GM19397 (cell line): ENCODE measurements at regions not wholly inside any gene's neighbourhood (a gene's known extent, or its start where the extent isn't known, plus 50 kb on each side); places are given as distances from the start of the nearest gene placed in this dataset.

Source experiments
- ATAC-seq: cut with Tn5 transposase; IDR thresholded peaks from one replicate; pipeline ENCODE4 v1.9.1; 2021; ENCODE audit warnings: mild to moderate bottlenecking, moderate library complexity; ENCODE audit not compliant: unreplicated experiment

DNA sequence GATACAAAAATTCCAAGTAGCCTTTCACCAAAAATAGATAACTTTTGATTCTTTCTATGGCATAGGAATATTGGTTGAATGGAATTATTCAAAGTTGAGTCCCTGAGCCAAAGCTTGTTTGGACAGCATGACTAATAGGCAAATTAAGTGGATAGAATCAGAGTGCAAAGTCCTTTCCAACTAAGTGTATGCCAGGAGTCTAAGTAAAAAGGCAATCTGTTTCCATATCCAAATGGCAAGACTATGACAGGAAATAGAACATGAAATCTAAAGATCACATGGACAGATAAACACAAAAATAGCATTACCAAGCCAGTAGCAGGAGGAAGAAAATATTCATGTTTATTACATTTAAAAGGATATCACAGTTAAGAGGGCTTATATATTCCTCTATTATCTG is 804.6 kb downstream of the SLITRK6 start:
- no peak for ATAC-seq

DNA sequence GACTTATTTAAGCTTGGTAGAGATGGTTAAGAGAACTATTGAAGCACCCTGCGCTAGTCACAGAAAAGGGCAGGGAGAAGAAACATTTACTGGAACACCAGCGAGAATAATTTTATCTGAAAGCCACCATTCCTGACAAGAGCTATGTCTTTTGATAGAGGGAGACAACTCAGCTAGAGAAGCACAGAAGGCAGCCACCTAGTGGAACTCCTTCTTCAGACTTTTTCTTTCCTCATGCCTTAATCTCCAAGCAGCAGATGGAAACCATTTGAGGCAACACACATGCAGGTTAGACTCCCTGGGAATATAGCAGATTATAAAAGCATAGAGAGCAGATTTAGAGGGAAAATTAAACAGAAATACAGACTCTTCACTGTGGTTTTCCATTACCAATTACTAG is 813.4 kb downstream of the SLITRK6 start:
- ATAC-seq, result no peak

DNA sequence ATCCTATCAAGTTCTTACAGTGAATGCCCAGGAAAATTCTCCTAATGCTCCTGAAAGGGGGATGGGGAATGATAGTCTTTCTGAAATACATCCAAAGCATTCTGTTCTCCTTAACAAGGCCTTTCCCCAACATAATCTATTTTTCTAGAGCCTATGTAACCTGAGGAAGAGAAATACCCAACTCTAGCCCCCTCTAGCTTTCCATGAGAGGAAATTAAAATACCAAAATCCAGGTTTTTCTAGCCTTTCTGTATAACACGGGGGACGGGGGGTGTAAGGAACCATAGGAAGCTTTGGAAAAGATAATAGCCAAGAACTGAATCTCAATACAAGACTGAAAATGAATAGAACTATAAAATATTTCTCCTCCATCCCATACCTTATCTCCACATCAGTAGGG is 815.9 kb downstream of the SLITRK6 start:
- ATAC-seq, result no peak

DNA sequence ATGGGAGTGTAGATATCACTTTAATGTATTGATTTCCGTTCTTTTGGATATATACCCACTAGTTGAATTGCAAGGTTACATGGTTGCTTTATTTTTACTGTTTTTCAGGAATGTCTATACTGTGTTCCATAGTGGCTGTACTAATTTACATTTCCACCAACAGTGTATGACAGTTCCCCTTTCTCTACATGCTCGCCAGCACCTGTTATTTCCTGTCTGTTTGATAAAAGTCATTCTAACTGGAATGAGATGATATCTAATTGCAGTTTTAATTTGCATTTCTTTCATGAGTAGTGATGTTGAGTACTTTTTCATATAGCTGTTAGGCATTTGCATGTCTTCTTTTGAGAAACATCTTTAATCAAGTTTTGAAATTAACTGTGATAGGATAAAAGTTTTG is 818.6 kb downstream of the SLITRK6 start:
- ATAC-seq, result no peak

DNA sequence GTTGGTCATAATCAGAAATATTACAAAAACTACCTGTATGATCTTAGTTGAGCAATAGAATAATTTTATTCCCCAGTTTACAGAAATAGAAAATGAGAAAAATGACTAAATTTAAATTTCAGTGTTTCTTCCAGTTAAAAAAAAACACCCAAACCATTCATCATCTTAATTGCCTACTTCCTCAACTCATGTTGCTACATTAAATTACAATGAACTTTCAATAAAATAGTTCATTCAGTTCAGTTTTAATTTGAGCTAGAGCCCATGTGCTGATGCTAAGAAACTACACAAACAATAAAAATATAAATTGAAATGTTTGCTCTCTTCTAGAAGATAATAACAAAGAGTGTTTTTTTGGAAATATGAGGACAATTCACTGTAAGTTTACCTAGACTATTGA is 820.4 kb downstream of the SLITRK6 start:
- ATAC-seq, result no peak

DNA sequence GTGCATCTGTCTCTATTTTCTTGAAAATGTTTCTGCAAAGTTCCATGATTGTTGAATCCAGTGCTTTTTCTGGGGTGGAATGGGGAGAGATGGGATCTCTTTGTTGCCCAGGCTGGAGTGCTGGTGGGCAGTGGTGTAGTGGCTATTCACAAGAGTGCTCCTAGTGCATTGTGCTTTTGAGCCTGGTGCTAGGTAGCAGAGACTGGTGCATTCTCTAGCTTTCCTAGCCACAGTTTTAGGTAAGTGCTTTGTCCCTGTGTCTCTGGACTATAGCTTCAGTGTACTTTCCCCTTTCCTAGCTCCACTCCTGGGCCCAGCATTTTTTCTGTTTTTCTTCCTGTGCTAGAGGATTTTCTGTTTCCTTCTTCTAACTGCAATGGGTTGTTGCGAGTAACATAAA is 825.6 kb downstream of the SLITRK6 start:
- no peak for ATAC-seq

DNA sequence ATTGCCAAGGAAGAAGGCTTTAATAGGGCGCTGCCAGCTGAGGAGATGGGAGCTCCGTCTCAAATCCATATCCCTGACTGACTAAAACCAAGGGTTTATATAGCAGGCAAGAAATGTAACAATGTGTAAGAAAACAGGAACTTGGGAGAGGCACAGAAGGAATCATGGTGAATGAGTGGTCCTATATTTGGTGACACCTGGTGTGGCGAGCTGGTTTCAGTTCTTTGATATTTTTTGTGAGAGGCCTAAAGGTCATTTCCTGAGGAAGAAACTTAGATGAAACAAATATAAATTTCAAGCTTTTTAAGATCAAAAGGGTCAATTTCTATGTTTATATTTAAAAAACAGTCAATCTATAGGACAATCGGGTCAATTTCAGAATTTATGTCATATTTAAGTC is 826.3 kb downstream of the SLITRK6 start:
- no peak for ATAC-seq

DNA sequence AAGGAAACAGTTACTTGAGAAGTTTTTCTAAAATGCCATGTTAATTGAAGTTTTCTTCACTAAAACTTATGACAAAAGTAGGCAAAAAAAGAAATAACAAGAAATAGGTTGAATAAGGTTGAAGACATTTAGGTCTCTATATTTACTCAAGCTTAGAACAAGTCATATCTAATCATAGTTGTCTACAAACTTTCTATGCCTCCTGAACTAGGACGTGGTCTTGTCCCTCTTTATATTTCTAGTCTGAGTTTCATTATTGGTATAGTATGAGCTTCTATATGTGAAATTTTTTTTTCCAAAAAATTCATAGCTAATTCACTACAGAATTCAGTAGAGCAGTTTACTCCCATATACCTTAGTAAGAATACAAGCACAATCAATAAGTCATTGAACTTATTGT is 836.4 kb downstream of the SLITRK6 start:
- ATAC-seq, result no peak

DNA sequence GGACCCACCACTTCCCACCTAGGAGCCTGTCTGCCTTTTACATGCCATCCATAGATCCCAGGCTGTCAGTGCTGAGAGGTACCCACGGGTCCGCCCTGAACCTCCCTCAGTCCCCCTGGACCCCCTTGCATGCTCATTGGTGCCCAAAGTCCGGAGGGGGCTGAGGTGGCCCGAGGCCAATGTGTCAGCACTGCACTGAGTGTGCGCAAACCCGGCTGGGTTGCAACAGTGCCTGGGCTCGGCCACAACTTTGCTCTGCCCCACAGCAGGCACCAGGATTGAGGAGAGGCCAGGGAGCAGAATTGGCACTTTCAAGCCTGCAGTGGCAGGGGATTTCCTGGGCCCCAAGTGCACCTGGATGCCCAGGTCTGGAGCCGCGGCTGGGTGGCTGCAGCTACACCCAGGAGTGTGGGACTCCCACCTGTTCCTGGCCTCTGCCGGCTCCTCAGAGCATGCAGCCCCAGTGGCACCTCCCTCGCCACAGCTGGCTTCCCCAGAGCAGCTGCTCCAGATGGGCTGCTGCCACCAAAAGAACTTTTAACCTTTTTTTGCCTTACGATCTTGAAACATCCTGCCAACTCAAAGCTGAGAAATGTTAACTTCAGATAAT is 837.0 kb downstream of the SLITRK6 start:
- no peak for ATAC-seq

DNA sequence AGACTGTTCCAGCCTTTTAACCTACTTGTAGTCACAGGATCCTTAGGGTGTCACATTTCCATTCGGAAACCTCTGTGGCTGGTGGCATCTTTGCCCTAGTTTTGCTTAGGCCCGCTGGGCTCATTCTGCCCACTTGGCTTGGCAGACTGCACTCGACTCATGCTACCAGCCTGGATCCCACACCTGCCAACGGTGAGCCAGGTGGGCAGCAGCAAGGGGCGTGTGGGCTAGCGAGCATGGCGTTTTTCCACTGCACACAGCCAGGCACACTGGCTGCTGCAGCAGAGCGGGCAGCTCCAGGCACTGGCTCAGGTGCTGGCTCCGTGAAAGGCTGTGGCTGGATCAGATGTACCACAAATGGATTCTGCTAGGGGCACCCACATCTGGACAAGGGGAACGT is 838.2 kb downstream of the SLITRK6 start:
- ATAC-seq, result no peak

DNA sequence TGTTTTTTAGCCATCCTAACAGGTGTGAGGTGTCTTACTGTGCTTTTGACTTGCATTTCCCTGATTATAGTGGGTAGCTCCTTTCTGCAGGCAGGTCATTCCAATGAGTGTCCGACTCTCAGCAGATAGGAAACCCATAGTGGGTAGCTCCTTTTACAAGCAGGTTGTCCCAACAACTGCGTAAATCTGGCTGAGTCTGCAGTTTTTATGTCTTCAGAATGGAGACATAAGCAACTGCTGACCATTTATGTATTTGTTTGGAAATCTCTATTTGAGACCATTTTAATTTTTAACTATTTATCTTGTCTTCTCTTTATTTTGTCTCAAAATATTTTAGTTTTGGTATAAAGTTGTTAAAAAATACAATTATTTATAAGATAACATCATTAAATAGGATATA is 839.4 kb downstream of the SLITRK6 start:
- no peak for ATAC-seq

DNA sequence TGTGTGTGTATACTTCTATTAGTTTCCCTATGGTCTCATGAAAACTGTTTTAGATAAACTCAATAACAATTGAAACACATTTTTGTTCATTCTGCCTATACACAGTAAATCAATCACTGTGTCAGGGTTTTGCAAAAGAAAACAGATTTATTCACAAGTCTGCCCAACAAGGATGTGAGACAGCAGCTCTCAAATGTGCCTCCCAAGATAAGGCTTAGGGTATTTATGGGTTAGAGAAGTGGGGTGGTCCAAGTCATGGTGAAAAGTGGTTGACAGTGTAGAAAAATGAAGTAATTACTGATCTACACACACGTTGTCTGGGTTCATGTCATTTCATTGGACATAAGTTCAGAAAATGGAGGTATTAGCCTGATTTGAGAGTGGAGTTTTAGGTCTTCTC is 844.6 kb downstream of the SLITRK6 start:
- ATAC-seq, result no peak

DNA sequence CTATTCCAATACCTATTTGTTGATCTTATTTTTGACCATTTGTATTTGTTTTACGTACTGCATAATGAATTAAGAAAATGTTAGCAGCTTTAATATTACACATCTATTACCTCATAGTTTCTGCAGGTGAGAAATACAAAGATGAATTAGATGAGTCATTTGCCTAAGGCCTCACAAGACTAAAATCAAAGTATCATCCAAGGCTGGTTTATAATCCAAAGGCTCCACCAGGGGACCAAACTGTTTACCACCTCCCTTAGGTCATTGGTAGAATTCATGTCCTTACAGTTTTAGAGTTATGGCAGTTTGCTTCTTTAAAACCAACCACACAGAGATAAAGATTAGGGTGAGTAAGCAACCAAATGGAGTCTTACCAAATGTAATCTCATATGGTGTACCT is 848.1 kb downstream of the SLITRK6 start:
- ATAC-seq, result no peak

DNA sequence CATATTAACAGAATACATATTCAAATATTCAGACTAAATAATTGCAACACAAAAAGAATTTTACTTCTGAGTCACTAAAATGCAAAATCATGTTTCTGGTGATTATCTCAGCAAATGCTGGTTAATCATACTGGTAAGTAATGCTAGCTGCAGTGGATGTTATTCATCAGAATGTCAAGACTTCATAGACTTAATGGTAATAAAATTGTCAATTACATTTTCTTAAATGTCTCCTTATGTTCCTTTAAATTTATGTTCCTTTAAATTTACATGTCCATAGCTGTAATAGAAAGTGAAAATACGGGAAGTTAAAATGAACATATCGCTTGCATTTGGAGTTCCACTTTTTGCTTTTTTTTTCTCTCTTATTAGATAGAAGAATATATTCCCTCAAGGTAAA is 853.0 kb downstream of the SLITRK6 start:
- ATAC-seq, result no peak

DNA sequence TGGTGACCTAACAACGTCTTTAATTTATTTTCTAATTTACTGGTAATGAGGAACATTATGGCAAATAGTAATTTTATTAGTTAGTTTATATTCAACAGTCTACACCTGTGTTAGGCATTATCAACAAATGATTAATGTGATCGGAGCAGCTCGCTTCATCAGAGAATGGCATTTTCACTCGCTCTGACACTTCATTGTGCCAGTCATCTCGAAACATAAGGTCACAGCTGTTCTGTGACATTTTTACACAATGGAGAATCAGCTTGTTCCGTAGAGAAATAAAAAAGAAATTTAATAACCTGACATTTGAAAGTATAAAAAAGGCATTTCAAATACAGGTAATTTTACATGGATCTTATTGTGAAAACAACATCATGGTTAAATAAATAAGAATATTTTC is 858.4 kb downstream of the SLITRK6 start:
- ATAC-seq, result no peak

DNA sequence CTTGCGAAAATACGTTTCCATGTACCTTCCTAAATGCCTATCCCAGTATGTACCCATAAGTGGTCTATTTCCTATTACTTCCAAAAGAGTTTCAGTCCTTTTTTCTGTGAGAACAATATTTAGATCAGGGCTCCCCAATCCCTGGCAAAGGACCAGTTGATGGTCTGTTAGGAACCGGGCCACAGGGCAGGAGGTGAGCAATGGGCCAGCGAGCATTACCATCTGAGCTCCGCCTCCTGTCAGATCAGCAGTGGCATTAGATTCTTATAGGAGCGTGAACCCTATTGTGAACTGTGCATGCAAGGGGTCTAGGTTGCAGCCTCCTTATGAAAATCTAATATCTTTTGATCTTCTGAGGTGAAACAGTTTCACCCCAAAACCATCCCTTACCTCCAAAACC is 859.1 kb downstream of the SLITRK6 start:
- no peak for ATAC-seq

DNA sequence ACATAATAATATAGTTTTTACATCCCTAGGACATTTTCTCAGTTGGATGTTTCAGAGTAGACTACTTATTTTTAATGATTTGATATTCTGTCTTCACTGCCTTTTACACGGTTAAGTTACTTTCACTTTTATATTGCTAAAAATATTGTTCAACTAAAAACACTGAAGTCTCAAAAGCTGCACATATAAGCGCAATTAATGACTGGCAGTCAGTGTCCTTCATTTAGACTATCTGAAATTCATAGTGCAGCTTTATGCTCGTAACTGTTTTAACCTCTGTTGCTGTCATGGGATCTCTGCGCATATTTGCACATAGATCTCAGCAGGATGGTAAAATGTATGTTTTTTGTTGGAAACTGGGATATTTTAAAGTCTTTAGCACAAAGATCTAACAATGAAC is 864.3 kb downstream of the SLITRK6 start:
- no peak for ATAC-seq

DNA sequence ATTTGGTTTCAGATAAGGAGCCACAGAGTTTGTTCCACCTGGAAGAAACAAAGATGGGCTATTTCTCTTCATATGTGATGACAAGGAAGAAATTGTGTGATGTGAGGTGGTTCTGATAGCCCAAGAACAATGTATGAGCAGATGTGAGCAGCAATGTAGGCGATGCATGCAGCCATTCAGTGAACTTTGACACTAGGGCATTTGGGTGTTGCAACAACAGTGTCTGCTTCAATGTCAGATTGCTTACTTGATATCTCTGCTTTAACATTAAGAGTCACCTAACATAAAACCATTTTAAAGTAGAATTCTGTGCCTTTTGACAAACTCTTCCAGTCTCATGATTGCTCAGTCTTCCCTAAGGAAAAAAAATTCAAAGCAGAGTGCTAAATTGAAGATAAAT is 865.4 kb downstream of the SLITRK6 start:
- ATAC-seq, result no peak

DNA sequence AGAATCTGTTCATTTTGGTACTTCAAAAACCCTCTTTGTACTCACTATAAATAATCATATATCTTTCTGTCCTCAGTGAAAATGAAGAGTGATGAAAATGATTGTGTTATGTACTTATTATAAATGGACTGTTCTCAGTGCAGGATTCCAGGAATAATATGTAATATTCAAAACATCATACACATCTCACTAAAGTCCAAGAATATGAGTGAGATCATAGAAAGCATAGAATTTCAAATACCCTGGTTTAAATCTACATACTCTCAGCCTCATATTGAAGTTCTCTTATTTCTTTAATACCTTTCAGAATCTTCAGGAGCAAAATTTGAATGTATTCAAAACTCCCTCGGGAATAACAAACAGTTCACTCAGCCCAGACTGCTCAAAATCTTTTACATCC is 868.0 kb downstream of the SLITRK6 start:
- no peak for ATAC-seq

DNA sequence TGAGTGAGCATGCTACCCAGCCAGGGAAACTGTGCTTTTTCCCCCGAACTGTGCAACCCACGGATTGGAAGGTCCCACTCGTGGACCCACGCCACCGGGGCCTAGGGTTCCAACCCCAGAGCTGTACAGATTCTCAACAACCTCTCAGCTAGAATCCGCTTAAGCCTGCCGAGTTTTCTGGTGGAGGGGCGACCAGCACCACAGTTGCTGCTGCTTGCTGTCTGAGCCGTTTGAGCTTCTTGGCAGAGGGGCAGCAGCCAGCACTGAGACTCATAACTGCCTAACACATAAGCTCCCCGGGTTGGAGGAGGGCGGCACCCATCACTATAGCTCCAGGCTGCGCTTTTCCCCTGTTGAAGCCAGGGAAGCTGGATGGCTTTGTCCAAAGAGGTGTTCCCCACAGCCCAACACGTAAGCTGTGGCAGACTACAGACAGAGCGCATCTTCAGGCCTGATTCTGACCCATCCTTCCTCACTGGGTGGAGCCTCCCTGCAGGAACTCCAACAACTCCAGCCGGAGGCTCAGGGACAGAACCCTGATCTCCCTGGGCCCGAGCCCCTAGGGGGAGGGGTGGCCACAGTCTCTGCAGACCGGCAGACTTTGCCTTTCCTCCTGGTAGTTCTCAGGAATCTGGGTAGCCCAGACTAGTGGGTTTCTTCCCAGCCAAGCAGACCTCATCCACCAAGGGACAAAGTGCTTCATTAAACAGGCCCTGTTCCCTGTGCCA is 871.6 kb downstream of the SLITRK6 start:
- ATAC-seq, result no peak

DNA sequence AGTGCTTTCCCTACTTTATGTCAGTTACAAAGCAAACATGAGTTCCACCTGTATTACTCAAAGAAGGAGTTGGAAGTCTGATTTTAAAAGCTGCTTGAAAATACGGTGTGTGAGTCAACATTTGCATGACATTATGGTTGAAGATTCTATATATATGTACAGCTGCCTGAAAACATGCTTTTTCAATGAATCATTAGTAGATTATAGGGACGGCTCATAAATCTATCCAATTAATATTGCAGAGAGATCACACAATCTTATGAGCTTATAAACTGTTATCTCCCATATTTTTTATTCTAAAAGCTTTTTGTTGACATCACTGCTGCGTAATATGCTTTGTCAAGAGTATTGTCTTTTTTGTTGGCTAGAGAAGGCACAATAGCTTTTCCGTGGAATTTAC is 873.8 kb downstream of the SLITRK6 start:
- no peak for ATAC-seq

DNA sequence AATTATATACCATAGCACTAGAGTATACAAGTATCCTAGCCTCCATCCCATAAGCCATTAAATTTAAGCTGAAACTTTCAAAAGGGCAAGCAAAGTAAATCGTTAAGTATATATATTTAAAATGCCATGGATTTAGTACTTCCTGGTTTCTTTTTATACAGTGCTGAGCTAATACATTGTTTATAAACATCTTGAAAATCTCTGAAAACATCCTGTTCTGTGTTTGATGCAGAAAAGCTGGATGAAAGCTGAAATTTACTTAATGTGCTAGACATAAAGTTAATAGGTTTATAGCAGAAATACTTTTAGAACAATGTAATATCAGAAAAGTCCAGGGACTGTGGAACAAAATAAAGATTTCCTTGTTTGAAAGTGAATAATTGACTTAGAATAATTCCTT is 875.4 kb downstream of the SLITRK6 start:
- no peak for ATAC-seq

DNA sequence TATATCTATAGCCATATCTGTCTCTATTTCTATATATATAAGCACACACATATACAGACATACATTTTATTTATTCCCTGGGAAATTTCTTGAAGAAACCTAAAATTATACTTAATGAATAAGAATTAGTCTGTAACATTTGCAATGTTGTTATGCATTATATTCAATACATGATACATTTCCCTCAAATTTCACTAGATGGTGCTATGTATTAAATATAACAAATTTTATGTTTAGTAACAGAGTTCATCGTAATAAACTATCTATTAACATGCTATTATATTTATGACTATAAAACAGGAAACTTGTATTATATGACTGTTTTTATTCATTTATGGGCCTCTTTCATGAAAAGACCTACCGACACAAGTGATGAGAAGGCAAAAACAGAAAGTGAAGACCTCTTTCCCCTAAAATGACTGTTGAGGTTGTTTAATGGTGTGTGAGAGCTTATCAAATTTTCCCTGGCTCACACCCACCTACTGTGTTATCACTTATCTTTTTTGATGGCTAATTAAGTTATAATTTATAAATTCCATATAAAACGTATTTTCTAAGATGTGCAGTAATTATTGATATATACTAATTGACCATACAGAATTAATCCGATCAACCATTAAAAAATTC is 881.9 kb downstream of the SLITRK6 start:
- ATAC-seq, result no peak
